GM18909 (cell line): ENCODE measurements at regions not wholly inside any gene's neighbourhood (a gene's known extent, or its start where the extent isn't known, plus 50 kb on each side); places are given as distances from the start of the nearest gene placed in this dataset.
"Not testable (repeated sequence)": the region's sequence is repeated elsewhere in the genome, so short reads cannot be mapped to it uniquely, and the experiment has no call there.

Experiments
- ATAC-seq: cut with Tn5 transposase; IDR thresholded peaks from one replicate; pipeline ENCODE4 v1.9.1; 2021; ENCODE audit warnings: mild to moderate bottlenecking; ENCODE audit not compliant: unreplicated experiment, poor library complexity

- no peak for ATAC-seq
Observed at GRCh38 chr14:28820677-28821076, 54.1 kb downstream of the FOXG1 start.

GRCh38 chr14:28821993-28822392, 55.4 kb downstream of the FOXG1 start:
- ATAC-seq, result no peak

- ATAC-seq, result no peak
Observed at GRCh38 chr14:28823245-28823644, 56.7 kb downstream of the FOXG1 start.

GRCh38 chr14:28830115-28830534, 63.5 kb downstream of the FOXG1 start:
- no peak for ATAC-seq

DNA sequence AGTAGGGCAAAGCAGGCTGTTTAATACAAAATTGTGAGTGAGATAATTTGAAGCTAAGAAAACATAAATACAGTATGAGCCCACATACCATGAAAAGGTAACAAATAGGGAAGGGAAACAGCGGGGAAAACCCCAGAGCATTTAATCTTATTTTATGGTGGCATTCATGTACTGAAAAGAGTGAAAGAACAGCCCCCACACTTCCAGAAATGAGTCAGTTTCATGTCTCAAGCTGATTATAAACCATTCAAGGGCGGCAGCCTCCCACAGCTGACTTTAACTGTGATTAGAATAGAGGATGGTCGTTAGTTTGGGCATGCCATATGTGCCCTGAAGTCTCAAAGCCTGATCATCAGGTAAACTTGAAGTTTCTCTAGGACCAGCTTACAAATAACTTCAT, 64.5 kb downstream of the FOXG1 start:
- ATAC-seq, result peak; percentile 100

DNA sequence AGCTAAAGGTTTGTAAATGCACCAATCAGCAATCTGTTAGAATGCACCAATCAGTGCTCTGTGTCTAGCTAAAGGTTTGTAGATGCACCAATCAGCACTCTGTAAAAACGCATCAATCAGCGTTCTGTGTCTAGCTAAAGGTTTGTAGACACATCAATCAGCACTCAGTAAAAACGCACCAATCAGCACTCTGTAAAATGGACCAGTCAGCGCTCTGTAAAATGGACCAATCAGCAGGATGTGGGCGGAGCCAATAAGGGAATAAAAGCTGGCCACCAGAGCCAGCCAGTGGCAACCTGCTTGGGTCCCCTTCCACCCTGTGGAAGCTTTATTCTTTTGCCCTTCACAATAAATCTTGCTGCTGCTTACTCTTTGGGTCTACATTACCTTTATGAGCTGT, 76.0 kb downstream of the FOXG1 start:
- not testable (repeated sequence) for ATAC-seq

DNA sequence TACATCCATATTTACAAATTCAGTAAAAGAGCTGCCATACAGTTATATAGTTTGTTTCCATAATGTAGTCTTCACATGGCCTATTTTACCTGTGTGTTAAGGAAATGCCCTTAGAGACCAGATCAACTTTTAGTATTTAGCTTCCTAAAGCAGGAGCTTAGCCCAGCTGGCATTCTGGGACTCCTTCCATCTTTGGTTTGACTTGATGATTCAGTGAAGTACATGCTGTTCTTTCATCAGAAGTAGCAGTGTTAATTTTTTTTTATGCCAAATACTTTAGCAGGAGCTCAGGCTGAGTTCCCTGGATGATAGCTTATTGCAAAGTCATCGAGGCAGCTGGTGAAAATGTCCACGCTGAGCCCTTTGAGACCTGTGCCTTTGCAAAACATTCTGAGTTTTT, 101.0 kb downstream of the FOXG1 start:
- ATAC-seq, result no peak

DNA sequence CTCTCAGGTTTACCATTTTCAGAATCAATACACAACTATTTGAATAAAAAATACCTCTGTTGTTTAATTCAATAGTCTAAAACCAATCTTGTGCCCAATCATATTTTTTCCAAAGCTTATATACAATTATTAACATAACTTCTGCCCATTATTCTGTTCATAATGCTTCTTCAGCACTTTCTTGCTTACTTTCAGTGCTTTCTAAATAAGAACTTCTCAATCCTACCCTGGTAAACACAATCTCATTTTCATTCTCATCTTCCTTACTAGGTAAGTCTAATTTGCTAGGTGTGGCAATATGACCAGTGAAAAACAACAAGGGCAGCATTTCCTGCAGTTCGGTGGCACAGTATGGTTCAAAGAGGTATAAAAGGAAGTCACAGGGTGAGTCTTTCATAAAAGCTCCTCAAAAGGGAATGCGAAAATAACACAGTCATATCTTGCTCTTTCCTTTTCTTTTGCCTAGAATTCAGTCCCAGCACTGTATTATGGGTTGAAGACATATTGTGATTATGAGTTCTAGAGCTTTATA, 103.5 kb downstream of the FOXG1 start:
- ATAC-seq, result no peak

- ATAC-seq, result no peak
Observed at GRCh38 chr14:28875934-28876571, 109.5 kb downstream of the FOXG1 start.

- ATAC-seq, result no peak
Observed at GRCh38 chr14:28876572-28876945, 110.0 kb downstream of the FOXG1 start.

GRCh38 chr14:28877923-28878322, 111.3 kb downstream of the FOXG1 start:
- no peak for ATAC-seq

DNA sequence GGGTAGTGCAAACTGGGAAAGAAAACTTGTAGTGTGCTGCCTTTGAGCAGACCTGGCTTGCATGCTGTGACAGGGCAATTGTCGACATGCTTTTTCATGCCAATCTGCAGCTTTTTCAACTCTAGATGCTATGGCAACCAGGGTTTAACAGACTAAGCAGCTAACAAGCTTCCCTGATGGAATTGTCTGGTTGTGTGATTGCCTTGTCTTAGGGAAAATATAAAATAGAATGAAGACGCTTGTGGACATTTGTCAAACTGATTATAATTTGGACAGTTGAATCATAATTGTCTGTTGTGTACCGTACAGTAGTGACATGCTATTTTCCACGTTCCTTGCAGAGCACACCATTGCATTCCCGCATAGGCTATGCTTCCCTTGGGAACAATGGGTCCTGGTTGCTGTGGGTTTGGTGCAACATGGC, 113.0 kb downstream of the FOXG1 start:
- no peak for ATAC-seq

DNA sequence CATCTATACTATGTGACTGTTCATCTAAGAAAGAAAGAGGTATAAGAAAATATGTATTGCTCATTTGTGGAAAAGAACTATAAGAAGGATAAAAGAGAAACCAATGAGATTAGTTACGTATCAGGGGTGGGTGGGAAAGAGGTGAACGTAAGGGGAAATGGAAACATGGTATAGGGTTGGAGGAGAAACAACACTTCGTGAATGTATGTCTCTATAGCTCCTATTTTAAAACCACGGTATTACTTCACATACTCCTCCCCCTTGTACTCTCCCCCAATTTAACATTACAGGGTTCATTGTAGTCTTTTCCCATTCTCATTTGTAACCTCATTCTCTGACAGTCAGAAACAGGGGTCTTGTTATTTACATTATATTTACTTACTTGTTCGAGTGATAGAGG, 120.4 kb downstream of the FOXG1 start:
- no peak for ATAC-seq

- ATAC-seq, result no peak
Observed at GRCh38 chr14:28895389-28895788, 128.8 kb downstream of the FOXG1 start.

GRCh38 chr14:28896337-28896736, 129.8 kb downstream of the FOXG1 start:
- ATAC-seq, result no peak

GRCh38 chr14:28901631-28902030, 135.0 kb downstream of the FOXG1 start:
- ATAC-seq, result no peak

GRCh38 chr14:28902930-28903329, 136.3 kb downstream of the FOXG1 start:
- no peak for ATAC-seq

DNA sequence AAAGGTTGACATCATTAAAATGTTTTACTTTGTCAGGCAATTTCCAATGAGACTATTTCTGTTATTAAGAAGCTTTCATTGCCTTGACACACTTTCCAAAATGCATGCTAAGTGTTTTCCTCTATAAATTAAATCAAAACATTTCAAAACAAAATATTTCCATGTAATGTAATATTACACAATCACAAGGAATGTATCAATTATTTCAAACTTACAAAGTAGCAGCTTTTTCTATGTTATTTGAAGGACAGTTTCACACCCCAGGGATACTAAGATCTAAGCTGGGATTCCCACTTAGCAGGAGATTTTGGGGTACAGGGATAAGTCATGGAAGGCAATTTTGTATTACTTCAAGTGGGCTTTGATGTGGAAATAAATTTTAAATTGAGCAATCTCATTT, 144.9 kb downstream of the FOXG1 start:
- no peak for ATAC-seq

- no peak for ATAC-seq
Observed at GRCh38 chr14:28913056-28913455, 146.5 kb downstream of the FOXG1 start.

DNA sequence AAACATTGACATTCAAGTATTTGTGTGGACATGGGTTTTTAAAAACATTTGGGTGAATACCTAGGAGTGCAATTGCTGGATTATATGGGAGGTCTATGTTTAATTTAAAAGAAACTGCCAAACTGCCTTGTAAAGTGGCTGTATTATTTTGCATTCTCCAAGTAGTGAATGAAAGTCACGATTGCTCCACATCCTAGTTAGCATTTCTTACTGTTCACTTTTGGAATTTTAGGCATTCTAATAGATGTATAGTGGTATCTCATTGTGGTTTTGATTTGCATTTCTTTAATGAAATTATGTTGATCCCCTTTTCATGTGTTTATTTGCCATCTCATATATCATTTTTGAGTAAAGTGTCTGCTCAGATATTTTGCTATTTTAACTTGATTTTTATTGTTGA, 159.5 kb downstream of the FOXG1 start:
- ATAC-seq, result no peak

DNA sequence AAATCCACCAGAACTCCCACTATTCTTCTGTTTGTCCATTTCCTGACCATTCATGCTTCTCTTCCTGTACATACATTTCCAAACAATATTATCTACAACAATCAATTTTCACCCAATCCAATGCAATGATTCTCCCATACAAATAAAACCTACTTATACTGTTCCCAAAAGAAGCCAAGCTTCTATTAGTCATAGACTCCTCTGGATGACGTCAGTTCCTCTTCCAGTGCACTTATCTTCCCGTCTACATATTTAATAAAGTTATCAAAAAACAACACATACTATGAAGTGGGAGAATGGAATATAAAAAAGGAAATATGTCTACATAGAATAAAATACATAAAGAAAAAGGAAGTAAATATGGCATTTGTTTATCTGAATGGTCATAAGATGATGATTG, 165.4 kb downstream of the FOXG1 start:
- no peak for ATAC-seq

GRCh38 chr14:28936601-28937000, 170.0 kb downstream of the FOXG1 start:
- no peak for ATAC-seq

DNA sequence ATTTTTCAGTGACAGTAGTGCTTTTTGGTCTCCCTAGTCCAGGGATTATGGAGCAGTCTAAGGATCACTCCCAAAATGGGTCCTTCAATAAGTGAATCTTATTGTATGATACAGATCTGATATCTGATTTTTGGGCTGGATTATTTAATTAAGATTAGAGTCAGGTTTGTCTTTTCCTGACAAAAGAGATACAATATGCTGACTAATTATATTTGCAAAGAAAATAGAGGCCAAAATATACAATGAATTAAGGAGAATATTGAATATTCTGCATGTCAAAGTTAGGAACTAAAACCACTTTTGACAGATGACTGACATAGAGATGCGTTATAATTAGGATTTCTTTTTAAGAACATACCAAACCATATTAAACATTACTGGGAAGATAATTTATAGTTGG, 175.2 kb downstream of the FOXG1 start:
- ATAC-seq, result no peak
